Ureter (tissue), 1 donor: ENCODE measurements at regions not wholly inside any gene's neighbourhood (a gene's known extent, or its start where the extent isn't known, plus 50 kb on each side); places are given as distances from the start of the nearest gene placed in this dataset.
"Not testable (repeated sequence)": the region's sequence is repeated elsewhere in the genome, so short reads cannot be mapped to it uniquely, and the experiment has no call there.

ENCODE experiments used
- DNase-seq: peaks from one replicate; pipeline ENCODE4 v3.0.0-alpha.2; 2020; ENCODE audit warnings: low spot score
- donor health status: DM: yes; HTN: yes; CAD: no.

- DNase-seq, result not testable (repeated sequence)
Observed at GRCh38 chr15:20624085-20624484, 82.5 kb upstream of the GOLGA6L6 start.

GRCh38 chr15:20622117-20622516 is 80.5 kb upstream of the GOLGA6L6 start:
- not testable (repeated sequence) for DNase-seq

- not testable (repeated sequence) for DNase-seq
Observed at GRCh38 chr15:20614549-20614948, 72.9 kb upstream of the GOLGA6L6 start.

GRCh38 chr15:20612796-20613195 is 71.2 kb upstream of the GOLGA6L6 start:
- DNase-seq, result not testable (repeated sequence)

GRCh38 chr15:20612356-20612755 is 70.8 kb upstream of the GOLGA6L6 start:
- not testable (repeated sequence) for DNase-seq

- not testable (repeated sequence) for DNase-seq
Observed at GRCh38 chr15:20611667-20612290, 70.2 kb upstream of the GOLGA6L6 start.

GRCh38 chr15:20608179-20608578 is 66.6 kb upstream of the GOLGA6L6 start:
- not testable (repeated sequence) for DNase-seq

GRCh38 chr15:20597245-20597644 is 55.6 kb upstream of the GOLGA6L6 start:
- DNase-seq, result not testable (repeated sequence)

GRCh38 chr15:20594219-20594618 is 52.6 kb upstream of the GOLGA6L6 start:
- DNase-seq, result not testable (repeated sequence)

- not testable (repeated sequence) for DNase-seq
Observed at GRCh38 chr15:20591936-20592335, 50.3 kb upstream of the GOLGA6L6 start.
